ENCODE measurements at regions not wholly inside any gene's neighbourhood (a gene's known extent, or its start where the extent isn't known, plus 50 kb on each side); places are given as distances from the start of the nearest gene placed in this dataset.

DNA sequence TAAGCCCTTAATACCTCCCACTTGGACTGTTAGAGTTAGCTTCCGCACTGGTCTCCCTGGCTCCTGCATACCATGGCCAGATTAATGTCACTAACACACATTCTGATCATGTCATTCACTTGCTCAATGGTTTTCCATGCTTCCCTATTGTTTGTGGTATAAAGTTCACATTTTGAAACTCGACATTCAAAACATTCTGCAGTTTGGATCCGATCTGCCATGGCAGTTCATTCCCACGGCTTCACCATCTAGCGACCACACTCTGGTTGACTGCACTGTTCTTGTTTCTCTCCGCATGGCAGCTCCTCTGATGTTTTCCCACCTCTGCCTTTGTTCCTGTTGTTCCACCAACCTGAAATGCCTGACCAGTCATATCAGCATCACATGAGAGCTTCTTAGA lies 87.4 kb upstream of the WAC start:
- TF ChIP-seq CTCF (IDR thresholded peaks at IDR 0.05) = no peak
- TF ChIP-seq POLR2A (IDR thresholded peaks at IDR 0.05) = no peak

Measured in uterus (tissue), 2 donors.